ENCODE measurements at regions not wholly inside any gene's neighbourhood (a gene's known extent, or its start where the extent isn't known, plus 50 kb on each side); places are given as distances from the start of the nearest gene placed in this dataset.

- no peak for TF ChIP-seq POLR2A (IDR thresholded peaks at IDR 0.05)
- no peak for TF ChIP-seq POLR2AphosphoS5 (IDR thresholded peaks at IDR 0.05)
- TF ChIP-seq CTCF (IDR thresholded peaks at IDR 0.05) = no peak
- intact Hi-C loops (cut with DNase I; ENCODE audit: low total_unique reads) = no loop called here
- H3K4me1 ChIP-seq = no peaks in the 10 kb centered on the region
- H3K27me3 ChIP-seq = no peaks in the 10 kb centered on the region
- no peak overlapping the region for H3K27ac ChIP-seq
- no peak overlapping the region for H3K4me3 ChIP-seq
- H3K9me3 ChIP-seq = no peaks in the 10 kb centered on the region
- no peak for DNase-seq (ENCODE audit: low spot score in 2 of 2)
- H3K36me3 ChIP-seq = no peaks in the 10 kb centered on the region
Observed at GRCh38 chr9:78781681-78782080, 484.8 kb downstream of the PSAT1 start.

DNA sequence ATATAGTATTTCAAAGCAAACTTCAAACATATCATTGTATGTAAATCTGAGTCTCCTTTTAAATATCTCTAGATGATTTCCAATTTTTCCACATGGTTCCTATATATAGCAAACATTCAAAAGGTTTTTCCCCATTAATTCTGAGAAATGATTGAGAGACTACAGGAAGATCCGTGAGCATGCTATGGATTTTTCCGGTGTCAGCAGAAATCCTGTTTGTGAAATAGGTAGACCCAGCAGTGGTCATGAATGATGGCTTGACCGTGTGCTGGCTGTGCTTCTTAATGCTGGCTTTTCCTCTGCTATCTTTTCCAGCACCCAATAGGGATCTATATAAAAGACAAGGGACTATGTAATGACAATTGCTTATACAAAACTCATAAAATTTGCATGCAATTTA is 485.3 kb downstream of the PSAT1 start:
- no peak for DNase-seq (ENCODE audit: low spot score in 2 of 2)
- H3K27me3 ChIP-seq = no peaks in the 10 kb centered on the region
- TF ChIP-seq POLR2AphosphoS5 (IDR thresholded peaks at IDR 0.05) (no peak), CTCF (IDR thresholded peaks at IDR 0.05) (no peak), POLR2A (IDR thresholded peaks at IDR 0.05) (no peak)
- H3K4me1 ChIP-seq = no peaks in the 10 kb centered on the region
- no peaks in the 10 kb centered on the region for H3K36me3 ChIP-seq
- no peaks in the 10 kb centered on the region for H3K9me3 ChIP-seq
- no peak overlapping the region for H3K27ac ChIP-seq
- intact Hi-C loops (cut with DNase I; ENCODE audit: low total_unique reads) = no loop called here
- H3K4me3 ChIP-seq = no peak overlapping the region

DNA sequence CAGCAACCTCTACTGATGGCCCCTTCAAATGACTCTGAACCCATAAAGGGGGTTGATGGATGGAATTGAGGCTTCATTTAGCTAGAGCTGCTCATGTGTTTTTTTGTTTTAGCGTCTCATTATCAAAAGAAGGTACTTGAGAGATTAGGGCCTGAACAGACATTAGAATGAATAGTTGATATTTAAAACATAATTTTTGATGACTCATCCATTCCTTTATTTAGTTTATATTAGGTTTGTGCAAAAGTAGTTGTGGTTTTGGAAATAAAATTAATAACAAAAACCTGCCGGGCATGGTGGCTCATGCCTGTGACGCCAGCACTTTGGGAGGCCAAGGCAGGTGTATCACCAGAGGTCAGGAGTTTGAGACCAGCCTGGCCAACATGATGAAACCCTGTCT is 485.9 kb downstream of the PSAT1 start:
- intact Hi-C loops (cut with DNase I; ENCODE audit: low total_unique reads) = no loop called here

GRCh38 chr9:78783743-78784142 is 486.8 kb downstream of the PSAT1 start:
- TF ChIP-seq POLR2A (IDR thresholded peaks at IDR 0.05) (no peak), POLR2AphosphoS5 (IDR thresholded peaks at IDR 0.05) (no peak), CTCF (IDR thresholded peaks at IDR 0.05) (no peak)
- H3K9me3 ChIP-seq = no peaks in the 10 kb centered on the region

More for the DNA sequence above, 485.9 kb downstream of the PSAT1 start:
- TF ChIP-seq POLR2AphosphoS5 (IDR thresholded peaks at IDR 0.05) (no peak), POLR2A (IDR thresholded peaks at IDR 0.05) (no peak), CTCF (IDR thresholded peaks at IDR 0.05) (no peak)
- no peak for DNase-seq (ENCODE audit: low spot score in 2 of 2)
- no peaks in the 10 kb centered on the region for H3K36me3 ChIP-seq
- no peak overlapping the region for H3K27ac ChIP-seq
- H3K27me3 ChIP-seq = no peaks in the 10 kb centered on the region
- H3K4me1 ChIP-seq = no peaks in the 10 kb centered on the region
- no peak overlapping the region for H3K4me3 ChIP-seq
- no peaks in the 10 kb centered on the region for H3K9me3 ChIP-seq

GRCh38 chr9:78786794-78787193 is 489.9 kb downstream of the PSAT1 start:
- TF ChIP-seq POLR2AphosphoS5 (IDR thresholded peaks at IDR 0.05) = no peak
- no peak for TF ChIP-seq CTCF (IDR thresholded peaks at IDR 0.05)
- no peak for TF ChIP-seq POLR2A (IDR thresholded peaks at IDR 0.05)
- H3K4me3 ChIP-seq = no peak overlapping the region
- H3K4me1 ChIP-seq = no peaks in the 10 kb centered on the region
- DNase-seq (ENCODE audit: low spot score in 2 of 2) = no peak
- no peak overlapping the region for H3K27ac ChIP-seq
- no peaks in the 10 kb centered on the region for H3K27me3 ChIP-seq
- intact Hi-C loops (cut with DNase I; ENCODE audit: low total_unique reads) = no loop called here
- H3K9me3 ChIP-seq = no peaks in the 10 kb centered on the region
- no peaks in the 10 kb centered on the region for H3K36me3 ChIP-seq

More at GRCh38 chr9:78783743-78784142, 486.8 kb downstream of the PSAT1 start:
- Histone ChIP-seq H3K4me1 (no peaks in the 10 kb centered on the region), H3K27ac (no peak overlapping the region), H3K4me3 (no peak overlapping the region), H3K27me3 (no peaks in the 10 kb centered on the region), H3K36me3 (no peaks in the 10 kb centered on the region)
- intact Hi-C loops (cut with DNase I; ENCODE audit: low total_unique reads) = no loop called here
- no peak for DNase-seq (ENCODE audit: low spot score in 2 of 2)

All from breast epithelium (tissue), 4 donors.